DOHH2 (cell line): ENCODE measurements at regions not wholly inside any gene's neighbourhood (a gene's known extent, or its start where the extent isn't known, plus 50 kb on each side); places are given as distances from the start of the nearest gene placed in this dataset.

Source experiments
- H3F3A ChIP-seq: fragments of 200-600 bp; sonication (generic), shearing (Covaris generic); 2 replicates; pipeline ENCODE4 v1.6.0; 2016; ENCODE audit warnings: antibody characterized with exemption, mild to moderate bottlenecking; ENCODE audit not compliant: control insufficient read depth, insufficient read depth
- H3K27ac ChIP-seq: fragments of 200-600 bp; sonication (generic); 2 replicates; pipeline ENCODE4 v1.5.1; 2014; ENCODE audit warnings: low read depth, mild to moderate bottlenecking, low read length, moderate library complexity
- H3K27me3 ChIP-seq: fragments of 200-600 bp; sonication (generic); 2 replicates; pipeline ENCODE4 v1.6.1; 2014; ENCODE audit warnings: mild to moderate bottlenecking, low read length, mixed read lengths; ENCODE audit not compliant: control insufficient read depth
- H3K36me3 ChIP-seq: fragments of 200-600 bp; sonication (generic); 2 replicates; pipeline ENCODE4 v1.6.1; 2014; ENCODE audit warnings: mild to moderate bottlenecking, low read length, moderate library complexity, mixed read lengths; ENCODE audit not compliant: control insufficient read depth
- H3K4me1 ChIP-seq: fragments of 200-600 bp; sonication (generic); 2 replicates; pipeline ENCODE4 v1.6.1; 2014; ENCODE audit warnings: mild to moderate bottlenecking, low read length, mixed read lengths; ENCODE audit not compliant: control insufficient read depth
- H3K4me2 ChIP-seq: fragments of 200-600 bp; sonication (generic); 2 replicates; pipeline ENCODE4 v1.6.0; 2014; ENCODE audit warnings: mild to moderate bottlenecking, low read length, moderate library complexity
- H3K4me3 ChIP-seq: fragments of 200-600 bp; sonication (generic); 2 replicates; pipeline ENCODE4 v1.5.1; 2014; ENCODE audit warnings: mild to moderate bottlenecking, low read length, mixed read lengths
- H3K79me2 ChIP-seq: fragments of 200-600 bp; sonication (generic); 2 replicates; pipeline ENCODE4 v1.6.1; 2014; ENCODE audit warnings: mild to moderate bottlenecking, low read length, mixed read lengths; ENCODE audit not compliant: control insufficient read depth
- H3K9me2 ChIP-seq: fragments of 200-600 bp; sonication (generic); replicated peaks from 2 replicates; pipeline ENCODE4 v1.6.1; 2014; ENCODE audit warnings: mild to moderate bottlenecking, low read length, mixed read lengths; ENCODE audit not compliant: control insufficient read depth
- H3K9me3 ChIP-seq: fragments of 200-600 bp; sonication (generic); 2 replicates; pipeline ENCODE4 v1.6.1; 2014; ENCODE audit warnings: antibody characterized with exemption, low read length, mixed read lengths; ENCODE audit not compliant: control insufficient read depth, insufficient read depth
- H4K20me1 ChIP-seq: fragments of 200-600 bp; sonication (generic); 2 replicates; pipeline ENCODE4 v1.6.0; 2014; ENCODE audit warnings: low read depth, mild to moderate bottlenecking, antibody characterized with exemption, low read length, moderate library complexity; ENCODE audit not compliant: control insufficient read depth, insufficient read depth
- CTCF ChIP-seq: fragments of 200-600 bp; sonication (generic); IDR thresholded peaks from one replicate; pipeline ENCODE4 v1.5.1; 2014; ENCODE audit warnings: antibody characterized with exemption, mild to moderate bottlenecking, low read depth, low read length; ENCODE audit not compliant: poor library complexity, severe bottlenecking
- EZH2phosphoT487 ChIP-seq: fragments of 200-600 bp; sonication (generic); IDR thresholded peaks from 2 replicates; pipeline ENCODE4 v1.6.1; 2017; ENCODE audit warnings: borderline replicate concordance, mild to moderate bottlenecking, antibody characterized with exemption, low read length, moderate library complexity, mixed read lengths

GRCh38 chr10:121098211-121098610, 247.0 kb downstream of the WDR11 start:
- no peaks in the 10 kb centered on the region for H3K79me2 ChIP-seq
- H3K9me3 ChIP-seq, result no peaks in the 10 kb centered on the region
- H3K4me3 ChIP-seq, result no peak overlapping the region
- TF ChIP-seq CTCF (no peak), EZH2phosphoT487 (no peak)
- H3K9me2 ChIP-seq, result no peaks in the 10 kb centered on the region
- H3K36me3 ChIP-seq, result no peaks in the 10 kb centered on the region
- H3K27ac ChIP-seq, result no peak overlapping the region
- no peaks in the 10 kb centered on the region for H3K27me3 ChIP-seq
- no peaks in the 10 kb centered on the region for H4K20me1 ChIP-seq
- H3F3A ChIP-seq, result no peaks in the 10 kb centered on the region
- H3K4me1 ChIP-seq, result no peaks in the 10 kb centered on the region
- no peak overlapping the region for H3K4me2 ChIP-seq

- no peak overlapping the region for H3K4me3 ChIP-seq
- no peak overlapping the region for H3K4me2 ChIP-seq
- H3K27ac ChIP-seq, result no peak overlapping the region
- H3F3A ChIP-seq, result no peaks in the 10 kb centered on the region
- H3K36me3 ChIP-seq, result no peaks in the 10 kb centered on the region
- H3K9me2 ChIP-seq, result no peaks in the 10 kb centered on the region
- TF ChIP-seq EZH2phosphoT487, result no peak
- no peak for TF ChIP-seq CTCF
- H3K4me1 ChIP-seq, result no peaks in the 10 kb centered on the region
- no peaks in the 10 kb centered on the region for H3K9me3 ChIP-seq
- no peaks in the 10 kb centered on the region for H3K79me2 ChIP-seq
- no peaks in the 10 kb centered on the region for H3K27me3 ChIP-seq
- H4K20me1 ChIP-seq, result no peaks in the 10 kb centered on the region
Measured at GRCh38 chr10:121098751-121099150, 247.6 kb downstream of the WDR11 start.

GRCh38 chr10:121099181-121099580, 248.0 kb downstream of the WDR11 start:
- Histone ChIP-seq H3K36me3 (no peaks in the 10 kb centered on the region), H3K9me2 (no peaks in the 10 kb centered on the region), H3K27me3 (no peaks in the 10 kb centered on the region), H3K4me3 (no peak overlapping the region), H3K79me2 (no peaks in the 10 kb centered on the region), H3F3A (no peaks in the 10 kb centered on the region), H3K4me1 (no peaks in the 10 kb centered on the region), H4K20me1 (no peaks in the 10 kb centered on the region), H3K27ac (no peak overlapping the region), H3K9me3 (no peaks in the 10 kb centered on the region), H3K4me2 (no peak overlapping the region)
- TF ChIP-seq EZH2phosphoT487, result no peak

DNA sequence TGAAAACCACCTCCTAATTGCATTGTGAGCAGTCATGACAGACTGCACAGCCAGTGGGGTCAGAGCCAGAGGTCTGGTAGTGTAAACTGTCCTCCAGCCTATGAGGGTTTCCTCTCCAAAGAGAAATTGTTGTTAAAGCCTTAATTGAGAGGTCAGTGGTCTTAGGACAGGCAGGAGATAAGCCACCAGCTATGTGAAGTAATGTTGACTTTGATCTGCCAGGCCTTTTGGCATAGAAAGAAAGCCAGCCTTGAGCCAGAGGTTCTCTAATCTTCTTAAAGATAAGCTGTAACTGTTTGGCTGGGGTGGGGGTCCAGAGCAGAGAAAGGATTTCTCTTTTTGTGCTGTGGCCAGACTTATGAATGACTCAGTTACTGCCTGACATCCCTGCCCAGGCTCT, 248.4 kb downstream of the WDR11 start:
- TF ChIP-seq CTCF, result no peak
- TF ChIP-seq EZH2phosphoT487, result no peak
- H3K27ac ChIP-seq, result no peak overlapping the region

More for the DNA sequence above, 248.4 kb downstream of the WDR11 start:
- H3K9me2 ChIP-seq, result no peaks in the 10 kb centered on the region
- no peaks in the 10 kb centered on the region for H3K27me3 ChIP-seq
- no peaks in the 10 kb centered on the region for H4K20me1 ChIP-seq
- no peaks in the 10 kb centered on the region for H3K9me3 ChIP-seq
- H3K4me3 ChIP-seq, result no peak overlapping the region
- H3K79me2 ChIP-seq, result no peaks in the 10 kb centered on the region
- no peaks in the 10 kb centered on the region for H3K4me1 ChIP-seq
- no peak overlapping the region for H3K4me2 ChIP-seq
- no peaks in the 10 kb centered on the region for H3K36me3 ChIP-seq
- no peaks in the 10 kb centered on the region for H3F3A ChIP-seq
